Right lobe of liver (tissue), 6 donors: ENCODE measurements at regions not wholly inside any gene's neighbourhood (a gene's known extent, or its start where the extent isn't known, plus 50 kb on each side); places are given as distances from the start of the nearest gene placed in this dataset.
A peak's percentile ranks its signal among the peaks of the same experiment; 100 is the strongest.
"Not testable (repeated sequence)": the region's sequence is repeated elsewhere in the genome, so short reads cannot be mapped to it uniquely, and the experiment has no call there.

Experiments
- ATAC-seq, 4 donors: fragments of 200-7000 bp; cut with Tn5 transposase; one replicate each; pipeline ENCODE4 v1.9.1; 2020; ENCODE audit warnings: mild to moderate bottlenecking in 4 of 4, moderate library complexity in 4 of 4
- DNase-seq, 3 donors: peaks; one replicate each; pipeline ENCODE4 v3.0.0-alpha.2; 2020
- H3K27ac ChIP-seq, 3 donors: fragments of 200-600 bp; one replicate each; pipeline ENCODE4 v1.8.0; 2022
- H3K27me3 ChIP-seq, 2 donors: fragments of 200-600 bp; one replicate each; pipeline ENCODE4 v1.8.0; 2022
- H3K36me3 ChIP-seq, 4 donors: fragments of 200-600 bp; sonication (generic) in 1 of 4; one replicate each; pipeline versions ENCODE4 v1.5.1 to v1.8.0; 2017 to 2022; ENCODE audit warnings: control low read depth in 1 of 4
- H3K4me1 ChIP-seq, 4 donors: fragments of 200-600 bp; sonication (generic) in 1 of 4; one replicate each; pipeline versions ENCODE4 v1.5.1 to v1.8.0; 2017 to 2022; ENCODE audit warnings: control low read depth in 1 of 4
- H3K4me3 ChIP-seq, 3 donors: fragments of 200-600 bp; one replicate each; pipeline ENCODE4 v1.8.0; 2022
- H3K9me3 ChIP-seq, 4 donors: fragments of 200-600 bp; sonication (generic) in 1 of 4; one replicate each; pipeline versions ENCODE4 v1.5.1 to v1.8.0; 2017 to 2022; ENCODE audit warnings: control low read depth in 1 of 4
- POLR2A ChIP-seq: fragments of 450-650 bp; IDR thresholded peaks from one replicate; pipeline ENCODE4 v1.6.1; 2017; ENCODE audit warnings: antibody characterized with exemption, mild to moderate bottlenecking
- WGBS: methylation state at CpG from one replicate; pipeline ENCODE4 v1.1.6; 2018; ENCODE audit warnings: low coverage, low lambda C conversion rate; ENCODE audit not compliant: insufficient coverage; ENCODE audit errors: missing lambda C conversion rate; 5-methylcytosine and 5-hydroxymethylcytosine counted together
- intact Hi-C, 2 donors: fragments of 100-400 bp; cut with DNase I; formaldehyde crosslinking; loops; one replicate each; pipeline versions ENCODE4 v1.11.2 to v1.14.1; 2022
- TF ChIP-seq, protein P1 (sequence below), 4 donors: fragments of 200-600 bp in 3 of 4; fragments of 450-650 bp in 1 of 4; IDR thresholded peaks; one replicate each; pipeline versions ENCODE4 v1.5.1 to v1.8.0; 2016 to 2022; ENCODE audit warnings: antibody characterized with exemption in 4 of 4, mild to moderate bottlenecking in 2 of 4
- donor health status: DM: no; HTN: yes; CAD: no.
- donor health status: DM: no; HTN: no; CAD: no.
- donor health status: DM: no; HTN: no; CAD: no.
- donor health status: DM: no; HTN: yes; CAD: no.
- donor health status: DM: no; HTN: yes; CAD: no.

DNA sequence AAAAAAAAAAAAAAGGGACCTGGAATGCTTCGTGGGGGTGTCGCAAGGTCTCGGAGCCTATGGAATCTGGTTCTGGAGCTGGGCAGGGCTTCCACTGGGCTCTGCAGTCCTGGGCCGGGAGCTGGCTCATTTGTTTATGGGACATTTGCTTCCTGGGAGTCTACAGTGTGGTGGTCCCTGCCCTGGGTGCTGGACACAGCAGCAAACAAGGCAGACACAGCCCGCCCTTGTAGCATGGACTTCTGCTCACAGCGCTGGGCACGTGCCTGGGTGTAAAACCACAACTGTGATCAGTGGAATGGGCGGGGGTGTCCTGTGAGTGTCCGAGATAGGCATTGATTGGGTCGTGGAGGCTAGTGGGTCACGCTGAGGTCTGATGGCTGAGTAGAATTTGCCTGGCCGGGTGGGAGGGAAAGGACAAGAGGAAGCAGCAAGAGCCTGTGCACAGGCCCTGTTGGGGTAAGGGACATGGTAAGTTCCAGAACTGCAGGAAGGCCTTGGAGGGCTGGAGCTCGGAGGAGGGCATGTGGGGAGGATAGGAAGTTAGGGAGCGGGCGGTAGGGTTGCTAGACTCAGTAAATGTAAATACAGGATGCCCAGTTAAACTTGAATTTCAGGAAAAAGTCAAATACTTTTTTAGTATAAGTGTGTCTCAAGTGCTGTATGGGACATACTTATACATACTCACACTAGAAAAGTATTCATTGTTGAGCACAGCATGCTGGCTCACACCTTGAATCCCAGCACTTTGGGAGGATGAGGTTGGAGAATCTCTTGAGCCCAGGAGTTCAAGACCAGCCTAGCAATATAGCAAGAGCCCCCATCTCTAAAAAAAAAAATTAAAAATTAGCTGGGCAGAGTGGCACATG lies 61.3 kb upstream of the PMEPA1 start:
- no peaks in the 10 kb centered on the region for H3K4me1 ChIP-seq
- no peak for TF ChIP-seq POLR2A
- TF ChIP-seq, protein P1, sequence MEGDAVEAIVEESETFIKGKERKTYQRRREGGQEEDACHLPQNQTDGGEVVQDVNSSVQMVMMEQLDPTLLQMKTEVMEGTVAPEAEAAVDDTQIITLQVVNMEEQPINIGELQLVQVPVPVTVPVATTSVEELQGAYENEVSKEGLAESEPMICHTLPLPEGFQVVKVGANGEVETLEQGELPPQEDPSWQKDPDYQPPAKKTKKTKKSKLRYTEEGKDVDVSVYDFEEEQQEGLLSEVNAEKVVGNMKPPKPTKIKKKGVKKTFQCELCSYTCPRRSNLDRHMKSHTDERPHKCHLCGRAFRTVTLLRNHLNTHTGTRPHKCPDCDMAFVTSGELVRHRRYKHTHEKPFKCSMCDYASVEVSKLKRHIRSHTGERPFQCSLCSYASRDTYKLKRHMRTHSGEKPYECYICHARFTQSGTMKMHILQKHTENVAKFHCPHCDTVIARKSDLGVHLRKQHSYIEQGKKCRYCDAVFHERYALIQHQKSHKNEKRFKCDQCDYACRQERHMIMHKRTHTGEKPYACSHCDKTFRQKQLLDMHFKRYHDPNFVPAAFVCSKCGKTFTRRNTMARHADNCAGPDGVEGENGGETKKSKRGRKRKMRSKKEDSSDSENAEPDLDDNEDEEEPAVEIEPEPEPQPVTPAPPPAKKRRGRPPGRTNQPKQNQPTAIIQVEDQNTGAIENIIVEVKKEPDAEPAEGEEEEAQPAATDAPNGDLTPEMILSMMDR (IDR thresholded peaks at IDR 0.05): no peak
- ATAC-seq (peak in 1 of 4 donors; percentile 14), DNase-seq (no peak)
- H3K9me3 ChIP-seq: no peaks in the 10 kb centered on the region
- intact Hi-C loops: no loop called here
- no peaks in the 10 kb centered on the region for H3K27me3 ChIP-seq
- no peak overlapping the region for H3K4me3 ChIP-seq
- no peak overlapping the region for H3K27ac ChIP-seq
- WGBS: 50% methylated on average over 9 of the region's 15 CpGs
- H3K36me3 ChIP-seq: no peaks in the 10 kb centered on the region

DNA sequence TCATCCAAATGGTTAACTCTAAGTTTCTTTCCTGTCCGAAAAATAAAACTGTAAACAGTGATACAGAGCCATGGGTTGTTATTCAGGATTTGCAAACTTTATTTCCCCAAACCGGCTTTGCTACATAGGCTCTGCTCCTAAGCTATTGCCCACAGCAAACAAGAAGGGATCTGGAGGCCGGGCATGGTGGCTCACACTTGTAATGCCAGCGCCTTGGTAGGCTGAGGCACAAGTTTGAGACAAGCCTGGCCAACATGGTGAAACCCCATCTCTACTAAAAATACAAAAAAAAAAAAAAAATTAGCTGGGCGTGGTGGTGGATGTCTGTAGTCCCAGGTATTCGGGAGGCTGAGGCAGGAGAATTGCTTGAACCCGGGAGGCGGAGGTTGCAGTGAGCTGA lies 60.6 kb upstream of the PMEPA1 start:
- H3K36me3 ChIP-seq, H3K4me3 ChIP-seq, H3K27ac ChIP-seq, DNase-seq, H3K4me1 ChIP-seq, H3K9me3 ChIP-seq, intact Hi-C loops, ATAC-seq, H3K27me3 ChIP-seq: not testable (repeated sequence)
- WGBS: 53% methylated on average over 8 of the region's 8 CpGs

DNA sequence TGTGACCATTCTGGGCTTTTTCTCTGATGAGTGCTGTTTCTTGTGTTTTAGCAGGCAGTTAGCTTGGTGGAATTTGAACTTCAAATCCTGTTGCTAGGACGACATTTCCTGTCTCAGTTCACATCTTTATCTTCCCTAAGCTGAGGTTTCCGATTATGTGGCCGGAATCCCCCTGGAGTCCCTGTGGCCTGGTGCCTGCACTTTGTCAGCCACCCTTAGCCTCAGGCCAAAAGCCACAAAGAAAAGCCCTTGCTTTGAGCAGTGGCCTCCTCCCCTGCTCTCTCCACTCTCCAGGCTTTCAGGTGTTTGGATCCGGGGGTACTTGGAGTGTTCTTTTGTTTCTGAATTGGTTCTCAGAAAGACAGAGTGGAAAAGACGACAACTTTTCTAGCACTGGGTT lies 59.9 kb upstream of the PMEPA1 start:
- WGBS: 20% methylated on average over 5 of the region's 5 CpGs
- Histone ChIP-seq H3K4me3 (no peak overlapping the region), H3K36me3 (no peaks in the 10 kb centered on the region), H3K4me1 (no peaks in the 10 kb centered on the region), H3K27me3 (no peaks in the 10 kb centered on the region), H3K9me3 (no peaks in the 10 kb centered on the region), H3K27ac (no peak overlapping the region)
- no peak for DNase-seq
- intact Hi-C loops: no loop called here
- peak; percentile 34 to 56 (median 46) for ATAC-seq
- TF ChIP-seq, protein P1 (IDR thresholded peaks at IDR 0.05): no peak
- TF ChIP-seq POLR2A: no peak

DNA sequence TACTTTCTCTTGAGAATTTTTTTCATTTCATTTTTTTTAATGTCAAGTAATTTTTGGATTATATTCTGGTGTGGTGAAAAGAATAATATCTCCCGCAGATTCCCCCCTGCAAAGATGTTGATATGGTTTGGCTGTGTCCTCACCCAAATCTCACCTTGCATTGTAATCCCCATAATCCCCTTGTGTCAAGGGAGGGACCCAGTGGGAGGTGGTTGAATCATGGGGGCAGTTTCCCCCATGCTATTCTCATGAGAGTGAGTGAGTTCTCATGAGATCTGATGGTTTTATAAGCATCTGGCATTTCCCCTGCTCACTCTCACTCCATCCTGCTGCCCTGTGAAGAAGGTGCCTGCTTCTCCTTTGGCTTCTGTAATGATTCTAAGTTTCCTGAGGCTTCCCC lies 58.7 kb upstream of the PMEPA1 start:
- TF ChIP-seq POLR2A: no peak
- TF ChIP-seq, protein P1 (IDR thresholded peaks at IDR 0.05): no peak
- DNase-seq: no peak
- H3K27me3 ChIP-seq: no peaks in the 10 kb centered on the region
- H3K27ac ChIP-seq: no peak overlapping the region
- H3K4me3 ChIP-seq: no peak overlapping the region
- H3K9me3 ChIP-seq: no peaks in the 10 kb centered on the region
- ATAC-seq: no peak
- WGBS: 45% methylated on average over 1 of the region's 1 CpG
- no peaks in the 10 kb centered on the region for H3K4me1 ChIP-seq
- H3K36me3 ChIP-seq: no peaks in the 10 kb centered on the region
- intact Hi-C loops: no loop called here

DNA sequence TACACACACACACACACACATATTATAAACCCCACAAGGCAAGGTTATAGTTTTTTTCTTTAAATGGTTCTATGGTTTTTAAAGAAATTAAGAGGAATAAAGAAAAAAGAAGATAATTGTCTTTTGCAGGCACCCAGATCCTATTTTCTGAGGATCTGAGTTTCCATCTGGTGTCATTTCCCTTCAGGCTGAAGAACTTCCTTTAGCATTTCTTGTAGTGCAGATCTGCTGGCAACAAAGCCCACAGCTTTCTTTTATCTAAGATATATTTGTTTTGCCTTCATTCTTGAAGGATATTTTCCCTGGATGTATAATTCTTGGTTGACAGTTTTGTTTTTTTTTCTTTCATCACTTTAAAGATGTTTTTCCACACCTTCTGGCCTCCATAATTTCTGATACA lies 57.6 kb upstream of the PMEPA1 start:
- ATAC-seq: no peak
- DNase-seq: no peak
- intact Hi-C loops: no loop called here
- Histone ChIP-seq H3K27me3 (no peaks in the 10 kb centered on the region), H3K9me3 (no peaks in the 10 kb centered on the region), H3K4me1 (no peaks in the 10 kb centered on the region), H3K27ac (no peak overlapping the region), H3K36me3 (no peaks in the 10 kb centered on the region), H3K4me3 (no peak overlapping the region)
- TF ChIP-seq, protein P1 (IDR thresholded peaks at IDR 0.05): no peak
- TF ChIP-seq POLR2A: no peak
